ENCODE measurements at regions not wholly inside any gene's neighbourhood (a gene's known extent, or its start where the extent isn't known, plus 50 kb on each side); places are given as distances from the start of the nearest gene placed in this dataset.

DNA sequence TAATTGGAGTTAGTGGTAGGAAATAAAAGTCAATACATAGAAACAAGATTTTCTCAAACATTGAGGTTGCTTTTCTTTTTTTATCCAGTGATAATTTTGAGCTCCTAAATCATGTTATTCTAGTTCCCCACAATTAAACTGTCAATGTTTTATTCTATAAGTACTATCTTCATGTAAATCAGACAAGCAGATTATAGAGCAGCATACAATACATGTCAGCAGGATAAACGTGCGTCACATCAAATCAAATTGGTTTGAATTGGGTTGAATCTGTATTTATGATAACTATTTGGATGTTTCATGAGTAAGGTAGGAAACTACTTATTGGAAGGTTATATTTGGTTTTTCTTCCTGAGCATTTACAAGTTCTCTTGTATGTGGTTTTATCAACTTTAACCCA, 2028.7 kb downstream of the NCAM2 start:
- Histone ChIP-seq H3K27ac (no peak overlapping the region), H3K4me2 (no peak overlapping the region), H3K9me3 (no peaks in the 10 kb centered on the region), H3K4me1 (no peaks in the 10 kb centered on the region), H3K4me3 (no peak overlapping the region)
- ChIA-PET CTCF (no interaction called here), POLR2A (no interaction called here)
- FAIRE-seq (no peak), DNase-seq (ENCODE audit: low read depth in 1 of 2, low spot score in 1 of 2) (no peak), ATAC-seq (no peak)
- WGBS (ENCODE audit: missing lambda C conversion rate), result 5% methylated on average over 2 of the region's 2 CpGs
- TF ChIP-seq HOXA7 (CRISPR knock-in tag; IDR thresholded peaks at IDR 0.05) (no peak), SREBF2 (IDR thresholded peaks at IDR 0.05) (no peak), MAZ (IDR thresholded peaks at IDR 0.05; ENCODE audit: borderline replicate concordance, low read depth, low read length) (no peak), JUNB (IDR thresholded peaks at IDR 0.05) (no peak), SMC3 (IDR thresholded peaks at IDR 0.05) (no peak), HOXB5 (CRISPR knock-in tag; IDR thresholded peaks at IDR 0.05) (no peak), NR3C1 (IDR thresholded peaks at IDR 0.05) (no peak), KDM5A (IDR thresholded peaks at IDR 0.05) (no peak), FOSL2 (IDR thresholded peaks at IDR 0.05) (no peak), FOSL2 (CRISPR knock-in tag; IDR thresholded peaks at IDR 0.05) (no peak), FOXS1 (CRISPR knock-in tag; IDR thresholded peaks at IDR 0.05) (no peak), EHF (CRISPR knock-in tag; IDR thresholded peaks at IDR 0.05) (no peak), MAFK (IDR thresholded peaks at IDR 0.05; ENCODE audit: partially characterized antibody) (no peak), RARB (CRISPR knock-in tag; IDR thresholded peaks at IDR 0.05) (no peak), BHLHE40 (IDR thresholded peaks at IDR 0.05; ENCODE audit: low read depth, low read length) (no peak), ZFP36 (IDR thresholded peaks at IDR 0.05; ENCODE audit: borderline replicate concordance, partially characterized antibody) (no peak), RCOR1 (IDR thresholded peaks at IDR 0.05; ENCODE audit: low read depth, low read length) (no peak), POLR2AphosphoS2 (conservative IDR thresholded peaks at IDR 0.05; ENCODE audit: low read length) (no peak), ZSCAN20 (CRISPR knock-in tag; IDR thresholded peaks at IDR 0.05) (no peak)
- TF ChIP-seq, protein P1, sequence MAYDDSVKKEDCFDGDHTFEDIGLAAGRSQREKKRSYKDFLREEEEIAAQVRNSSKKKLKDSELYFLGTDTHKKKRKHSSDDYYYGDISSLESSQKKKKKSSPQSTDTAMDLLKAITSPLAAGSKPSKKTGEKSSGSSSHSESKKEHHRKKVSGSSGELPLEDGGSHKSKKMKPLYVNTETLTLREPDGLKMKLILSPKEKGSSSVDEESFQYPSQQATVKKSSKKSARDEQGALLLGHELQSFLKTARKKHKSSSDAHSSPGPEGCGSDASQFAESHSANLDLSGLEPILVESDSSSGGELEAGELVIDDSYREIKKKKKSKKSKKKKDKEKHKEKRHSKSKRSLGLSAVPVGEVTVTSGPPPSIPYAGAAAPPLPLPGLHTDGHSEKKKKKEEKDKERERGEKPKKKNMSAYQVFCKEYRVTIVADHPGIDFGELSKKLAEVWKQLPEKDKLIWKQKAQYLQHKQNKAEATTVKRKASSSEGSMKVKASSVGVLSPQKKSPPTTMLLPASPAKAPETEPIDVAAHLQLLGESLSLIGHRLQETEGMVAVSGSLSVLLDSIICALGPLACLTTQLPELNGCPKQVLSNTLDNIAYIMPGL (CRISPR knock-in tag; IDR thresholded peaks at IDR 0.05; ENCODE audit: borderline replicate concordance), result no peak

DNA sequence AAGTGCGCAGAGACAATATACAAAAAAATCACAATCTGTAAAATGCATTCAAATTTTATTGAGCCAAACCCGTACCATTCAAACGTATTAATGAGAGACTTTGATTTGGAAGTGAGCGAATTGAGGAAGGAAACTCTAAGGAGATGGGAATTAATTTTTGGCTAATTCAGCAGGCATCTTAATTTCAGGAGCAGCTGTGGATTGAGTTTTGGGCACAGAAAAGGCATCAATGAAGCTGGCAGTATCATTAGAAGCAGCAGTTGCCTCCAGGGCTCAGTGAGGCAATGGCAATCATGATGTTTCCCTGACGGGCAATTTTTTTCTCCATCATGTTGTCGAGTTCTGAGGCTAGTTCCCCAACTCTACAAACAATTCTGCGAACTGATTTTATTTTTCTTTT, 2041.6 kb downstream of the NCAM2 start:
- Histone ChIP-seq H3K4me1 (no peaks in the 10 kb centered on the region), H3K9me3 (no peaks in the 10 kb centered on the region), H3K4me3 (no peak overlapping the region), H3K27ac (no peak overlapping the region), H3K4me2 (no peak overlapping the region)
- FAIRE-seq (no peak), DNase-seq (ENCODE audit: low read depth in 1 of 2, low spot score in 1 of 2) (no peak), ATAC-seq (no peak)
- ChIA-PET CTCF (no interaction called here), POLR2A (no interaction called here)
- TF ChIP-seq HES2 (IDR thresholded peaks at IDR 0.05) (no peak), ELK1 (IDR thresholded peaks at IDR 0.05; ENCODE audit: low read depth, low read length) (no peak), RCOR1 (IDR thresholded peaks at IDR 0.05; ENCODE audit: low read depth, low read length) (no peak), JUNB (IDR thresholded peaks at IDR 0.05) (no peak), ZC3H11A (IDR thresholded peaks at IDR 0.05) (no peak), SREBF2 (IDR thresholded peaks at IDR 0.05) (no peak)
- WGBS (ENCODE audit: missing lambda C conversion rate), result 13% methylated on average over 7 of the region's 7 CpGs

- FAIRE-seq, result no peak
- 3% methylated on average over 1 of the region's 1 CpG for WGBS (ENCODE audit: missing lambda C conversion rate)
- CTCF ChIA-PET, result no interaction called here
- TF ChIP-seq RNF2 (IDR thresholded peaks at IDR 0.05; ENCODE audit: borderline replicate concordance, low read depth) (no peak), HES2 (IDR thresholded peaks at IDR 0.05) (no peak), POLR2A (IDR thresholded peaks at IDR 0.05; ENCODE audit: low read length) (no peak), MYC (IDR thresholded peaks at IDR 0.05; ENCODE audit: borderline replicate concordance, low read length) (no peak), NR3C1 (IDR thresholded peaks at IDR 0.05) (no peak), TP53 (CRISPR knock-in tag; IDR thresholded peaks at IDR 0.05) (no peak), NPAS2 (CRISPR knock-in tag; IDR thresholded peaks at IDR 0.05; ENCODE audit: borderline replicate concordance) (no peak), HOXB13 (CRISPR knock-in tag; IDR thresholded peaks at IDR 0.05; ENCODE audit: low read depth) (no peak), ZSCAN20 (CRISPR knock-in tag; IDR thresholded peaks at IDR 0.05) (no peak), CHD4 (IDR thresholded peaks at IDR 0.05; ENCODE audit: borderline replicate concordance) (no peak), MAFK (IDR thresholded peaks at IDR 0.05; ENCODE audit: partially characterized antibody) (no peak)
- TF ChIP-seq, protein P1 (CRISPR knock-in tag; IDR thresholded peaks at IDR 0.05; ENCODE audit: borderline replicate concordance), result no peak
- TF ChIP-seq, protein P2, sequence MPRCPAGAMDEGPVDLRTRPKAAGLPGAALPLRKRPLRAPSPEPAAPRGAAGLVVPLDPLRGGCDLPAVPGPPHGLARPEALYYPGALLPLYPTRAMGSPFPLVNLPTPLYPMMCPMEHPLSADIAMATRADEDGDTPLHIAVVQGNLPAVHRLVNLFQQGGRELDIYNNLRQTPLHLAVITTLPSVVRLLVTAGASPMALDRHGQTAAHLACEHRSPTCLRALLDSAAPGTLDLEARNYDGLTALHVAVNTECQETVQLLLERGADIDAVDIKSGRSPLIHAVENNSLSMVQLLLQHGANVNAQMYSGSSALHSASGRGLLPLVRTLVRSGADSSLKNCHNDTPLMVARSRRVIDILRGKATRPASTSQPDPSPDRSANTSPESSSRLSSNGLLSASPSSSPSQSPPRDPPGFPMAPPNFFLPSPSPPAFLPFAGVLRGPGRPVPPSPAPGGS (IDR thresholded peaks at IDR 0.05), result no peak
Measured at GRCh38 chr21:23045955-23046354, 2047.7 kb downstream of the NCAM2 start.

More at GRCh38 chr21:23045955-23046354, 2047.7 kb downstream of the NCAM2 start:
- no peak for DNase-seq (ENCODE audit: low read depth in 1 of 2, low spot score in 1 of 2)
- Histone ChIP-seq H3K4me1 (no peaks in the 10 kb centered on the region), H3K4me3 (no peak overlapping the region), H3K27ac (no peak overlapping the region), H3K4me2 (no peak overlapping the region), H3K9me3 (no peaks in the 10 kb centered on the region)
- POLR2A ChIA-PET, result no interaction called here
- ATAC-seq, result no peak
